IMR-90 (cell line): ENCODE measurements at regions not wholly inside any gene's neighbourhood (a gene's known extent, or its start where the extent isn't known, plus 50 kb on each side); places are given as distances from the start of the nearest gene placed in this dataset.

ENCODE experiments used
- BHLHE40 ChIP-seq: fragments of 150-350 bp; IDR thresholded peaks from 2 replicates; pipeline ENCODE4 v1.6.1; 2016; ENCODE audit warnings: mild to moderate bottlenecking, low read depth, low read length
- CEBPB ChIP-seq: IDR thresholded peaks from 2 replicates; pipeline ENCODE4 v1.6.1; 2012; ENCODE audit warnings: low read depth, low read length, improper control_type of control experiment
- CHD1 ChIP-seq: IDR thresholded peaks from 2 replicates; pipeline ENCODE4 v1.6.1; 2012; ENCODE audit warnings: low read depth, low read length, improper control_type of control experiment
- CTCF ChIP-seq: conservative IDR thresholded peaks from 2 replicates; pipeline ENCODE4 v1.5.1; 2012; ENCODE audit warnings: mild to moderate bottlenecking, low read depth, low read length, improper control_type of control experiment
- MAZ ChIP-seq: IDR thresholded peaks from 2 replicates; pipeline ENCODE4 v1.6.1; 2012; ENCODE audit warnings: low read depth, mild to moderate bottlenecking, low read length, improper control_type of control experiment, moderate library complexity, borderline replicate concordance
- MXI1 ChIP-seq: IDR thresholded peaks from 2 replicates; pipeline ENCODE4 v1.6.1; 2012; ENCODE audit warnings: low read depth, mild to moderate bottlenecking, low read length, moderate library complexity, borderline replicate concordance
- NFE2L2 ChIP-seq: fragments of 150-350 bp; IDR thresholded peaks from 2 replicates; pipeline ENCODE4 v1.6.1; 2016; ENCODE audit warnings: low read depth, mild to moderate bottlenecking, low read length
- POLR2A ChIP-seq: IDR thresholded peaks from 2 replicates; pipeline ENCODE4 v1.6.1; 2012; ENCODE audit warnings: mild to moderate bottlenecking, low read depth, low read length
- RAD21 ChIP-seq: IDR thresholded peaks from 2 replicates; pipeline ENCODE4 v1.6.1; 2012; ENCODE audit warnings: low read length, improper control_type of control experiment
- RCOR1 ChIP-seq: IDR thresholded peaks from 2 replicates; pipeline ENCODE4 v1.6.1; 2012; ENCODE audit warnings: mild to moderate bottlenecking, low read length, improper control_type of control experiment; ENCODE audit not compliant: insufficient replicate concordance
- RFX5 ChIP-seq: IDR thresholded peaks from 2 replicates; pipeline ENCODE4 v1.8.0; 2012; ENCODE audit warnings: low read depth, mild to moderate bottlenecking, low read length, moderate library complexity
- SMC3 ChIP-seq: fragments of 150-350 bp; IDR thresholded peaks from 2 replicates; pipeline ENCODE4 v1.6.1; 2016; ENCODE audit warnings: low read depth, mild to moderate bottlenecking, antibody characterized with exemption, low read length, moderate library complexity
- USF2 ChIP-seq: fragments of 150-350 bp; IDR thresholded peaks from 2 replicates; pipeline ENCODE4 v1.6.1; 2017; ENCODE audit warnings: mild to moderate bottlenecking, antibody characterized with exemption, low read length, low read depth

- no peak for TF ChIP-seq CTCF
- no peak for TF ChIP-seq CHD1
- TF ChIP-seq RAD21: no peak
- no peak for TF ChIP-seq USF2
- TF ChIP-seq RFX5: no peak
- no peak for TF ChIP-seq RCOR1
- no peak for TF ChIP-seq POLR2A
- TF ChIP-seq SMC3: no peak
- TF ChIP-seq NFE2L2: no peak
- no peak for TF ChIP-seq CEBPB
- TF ChIP-seq MAZ: no peak
- no peak for TF ChIP-seq BHLHE40
- no peak for TF ChIP-seq MXI1
Measured at GRCh38 chrX:42946544-42947194, 168.7 kb upstream of the PPP1R2C start.
